GM18519 (cell line): ENCODE measurements at regions not wholly inside any gene's neighbourhood (a gene's known extent, or its start where the extent isn't known, plus 50 kb on each side); places are given as distances from the start of the nearest gene placed in this dataset.
"Not testable (repeated sequence)": the region's sequence is repeated elsewhere in the genome, so short reads cannot be mapped to it uniquely, and the experiment has no call there.

ENCODE experiments used
- ATAC-seq: cut with Tn5 transposase; IDR thresholded peaks from one replicate; pipeline ENCODE4 v1.9.1; 2021; ENCODE audit warnings: mild to moderate bottlenecking, moderate library complexity; ENCODE audit not compliant: unreplicated experiment, low FRiP score

DNA sequence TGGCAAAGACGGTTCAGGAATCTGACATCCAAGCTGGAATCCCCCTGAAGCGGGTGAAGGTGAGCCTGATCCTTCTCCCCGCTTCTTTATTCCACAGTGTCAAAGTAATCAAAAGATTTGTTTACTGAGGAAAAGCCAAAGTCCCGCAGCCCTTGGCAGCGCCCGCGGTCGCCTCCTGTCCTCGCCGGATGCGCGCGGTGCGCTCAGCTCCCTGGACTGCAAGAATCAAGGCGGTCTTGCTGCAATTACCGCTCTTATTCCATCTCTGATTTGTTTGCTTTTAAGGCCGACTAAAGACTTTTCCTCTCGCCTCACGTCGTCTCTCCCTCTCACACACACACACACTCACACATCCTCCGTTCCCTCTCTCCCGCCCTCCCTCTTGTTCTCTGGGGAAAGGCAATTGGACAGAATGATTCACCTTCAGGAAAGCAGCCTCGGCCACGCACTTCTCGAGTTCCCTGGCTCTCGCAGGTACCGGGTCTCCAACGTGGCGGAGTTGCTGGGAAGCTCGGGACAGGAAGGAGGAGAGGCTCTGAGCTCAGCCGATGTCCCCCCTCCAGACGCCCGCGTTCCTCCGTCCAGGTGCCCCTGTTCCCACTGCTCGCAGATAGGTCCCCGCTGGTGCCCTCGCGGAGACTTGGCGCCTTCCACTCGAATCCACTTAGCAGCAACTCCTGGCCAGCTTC is 68.6 kb upstream of the USP15 start:
- ATAC-seq, result no peak

DNA sequence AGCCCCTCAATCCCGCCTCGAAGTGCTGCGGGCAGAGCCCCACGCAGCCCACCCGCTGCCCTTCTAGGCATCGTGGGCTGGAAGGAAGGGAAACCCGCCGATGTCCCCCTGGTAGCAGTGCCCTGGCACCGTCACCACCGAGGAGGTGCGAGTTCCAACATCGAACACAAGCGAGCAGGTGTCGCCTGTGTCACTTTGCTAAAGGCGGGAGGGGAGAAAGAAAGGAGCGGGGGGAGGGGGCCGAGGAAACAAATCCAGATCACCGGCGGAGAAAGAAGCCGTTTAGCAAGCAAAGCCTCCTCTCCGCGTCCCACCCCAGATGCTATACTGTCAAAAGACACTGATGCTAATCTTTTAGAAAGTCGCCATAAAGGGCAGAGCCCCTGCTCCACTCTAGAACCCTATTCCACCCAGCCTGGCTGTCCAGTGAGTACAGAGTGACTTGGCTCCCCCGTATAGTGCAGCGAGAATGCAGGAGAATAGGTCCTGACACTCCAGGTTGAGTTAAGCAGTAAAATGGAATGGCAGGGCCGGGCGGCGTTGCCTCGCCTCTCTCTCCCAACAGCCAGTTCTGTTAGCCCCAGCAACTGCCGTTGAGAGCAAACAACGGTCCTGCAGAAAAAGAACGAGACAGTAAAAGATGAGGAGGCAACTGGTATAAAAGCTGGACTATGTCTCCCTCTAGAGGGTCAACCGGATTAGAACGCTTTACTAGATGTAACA is 67.9 kb upstream of the USP15 start:
- ATAC-seq, result peak; percentile 96

DNA sequence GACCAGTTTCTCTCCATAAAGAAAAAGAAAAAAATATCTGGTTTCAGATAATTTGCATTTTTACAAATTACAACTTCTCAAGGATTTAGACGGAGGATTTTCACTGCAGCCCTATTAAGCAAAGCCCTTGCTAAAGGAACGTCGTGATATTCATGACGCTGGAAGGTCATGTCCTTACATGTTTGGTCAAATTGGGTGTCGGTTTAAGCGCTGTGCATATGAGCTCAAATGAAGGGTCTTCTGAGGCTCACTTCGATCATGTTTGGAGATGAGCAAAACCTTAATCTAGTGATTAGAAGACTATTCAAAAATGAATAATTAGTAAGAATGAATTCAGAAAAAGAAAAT is 67.3 kb upstream of the USP15 start:
- no peak for ATAC-seq

DNA sequence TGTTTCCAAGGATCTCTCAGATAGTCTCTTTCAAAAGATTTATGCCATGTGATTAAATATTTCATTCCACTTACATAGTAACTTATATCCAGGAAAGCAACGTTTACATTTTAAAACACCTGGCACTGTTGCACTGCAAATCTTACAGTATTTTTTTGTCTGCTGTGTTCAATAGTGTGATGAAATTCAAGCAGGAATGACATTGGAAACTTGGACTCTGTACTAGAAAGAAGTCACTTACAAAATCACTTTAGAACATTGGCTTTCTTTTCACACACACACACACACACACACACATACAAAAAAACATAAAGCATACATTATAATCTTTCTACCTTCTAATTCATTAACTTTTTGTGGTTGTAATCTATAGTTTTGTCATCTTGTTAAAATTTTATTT is 66.2 kb upstream of the USP15 start:
- no peak for ATAC-seq

DNA sequence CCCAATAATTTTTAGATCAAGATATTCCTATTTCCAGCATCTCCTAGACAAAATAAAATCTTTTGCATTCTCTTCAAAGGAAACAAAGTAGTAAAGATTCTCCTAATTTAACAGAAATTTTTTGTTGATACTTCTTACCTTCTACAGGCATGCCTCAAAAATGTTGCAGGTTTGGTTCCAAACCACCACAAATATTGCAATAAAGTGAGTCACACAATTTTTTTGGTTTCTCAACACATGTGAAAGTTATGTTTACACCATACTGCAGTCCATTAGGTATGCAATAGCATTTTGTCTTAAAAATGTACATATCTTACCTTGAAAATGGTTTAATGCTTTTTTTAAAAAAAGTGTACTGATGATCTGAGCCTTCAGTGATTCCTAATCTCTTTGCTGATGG is 65.6 kb upstream of the USP15 start:
- ATAC-seq, result no peak

DNA sequence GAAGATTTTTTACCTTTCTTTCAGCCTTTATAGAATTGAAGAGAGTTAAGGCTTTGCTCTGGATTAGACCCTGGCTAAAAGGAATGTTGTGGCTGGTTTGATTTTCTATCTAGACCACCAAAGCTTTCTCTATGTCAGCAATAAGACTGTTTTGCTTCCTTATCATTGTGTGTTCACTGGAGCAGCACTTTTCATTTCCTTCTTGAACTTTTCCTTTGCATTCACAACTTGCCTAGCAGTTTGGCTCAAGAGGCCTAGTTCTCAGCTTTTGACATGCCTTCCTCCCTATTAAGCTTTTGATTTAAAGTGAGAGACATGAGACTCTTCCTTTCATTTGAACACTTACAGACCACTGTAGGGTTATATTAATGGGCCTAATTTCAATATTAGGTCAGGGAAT is 64.1 kb upstream of the USP15 start:
- ATAC-seq, result no peak

DNA sequence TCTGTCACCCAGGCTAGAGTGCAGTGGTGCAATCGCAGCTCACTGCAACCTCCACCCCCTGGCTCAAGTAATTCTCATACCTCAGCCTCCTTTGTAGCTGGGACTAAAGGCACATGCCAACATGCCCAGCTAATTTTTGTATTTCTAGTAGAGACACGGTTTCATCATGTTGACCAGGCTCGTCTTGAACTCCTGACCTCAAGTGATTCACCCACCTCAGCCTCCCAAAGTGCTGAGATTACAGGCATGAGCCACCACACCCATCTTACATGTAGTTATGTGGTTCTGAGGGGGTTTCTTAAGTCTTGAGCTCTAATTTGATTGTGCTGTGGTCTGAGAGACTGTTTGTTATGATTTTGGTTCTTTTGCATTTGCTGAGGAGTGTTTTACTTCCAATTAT is 57.3 kb upstream of the USP15 start:
- ATAC-seq, result not testable (repeated sequence)

DNA sequence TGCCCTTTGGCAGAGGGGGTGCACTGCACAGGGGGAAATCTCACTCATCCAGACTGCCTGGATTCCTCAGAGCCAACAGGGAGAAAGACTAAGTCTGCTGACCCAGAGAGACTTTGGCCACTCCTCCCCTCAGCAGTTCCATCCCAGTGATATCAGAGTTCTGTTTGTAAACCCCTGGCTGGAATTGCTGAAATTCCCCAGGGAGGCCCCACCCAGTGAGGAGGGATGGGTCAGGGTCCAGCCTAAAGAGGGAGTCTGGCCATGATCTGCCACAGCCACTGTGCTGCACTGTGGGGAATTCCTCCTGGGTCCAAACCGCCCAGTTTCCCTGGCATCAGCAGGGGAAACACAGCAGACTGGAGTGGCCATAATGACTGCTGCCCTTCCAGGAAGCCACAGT is 54.9 kb upstream of the USP15 start:
- ATAC-seq, result no peak

DNA sequence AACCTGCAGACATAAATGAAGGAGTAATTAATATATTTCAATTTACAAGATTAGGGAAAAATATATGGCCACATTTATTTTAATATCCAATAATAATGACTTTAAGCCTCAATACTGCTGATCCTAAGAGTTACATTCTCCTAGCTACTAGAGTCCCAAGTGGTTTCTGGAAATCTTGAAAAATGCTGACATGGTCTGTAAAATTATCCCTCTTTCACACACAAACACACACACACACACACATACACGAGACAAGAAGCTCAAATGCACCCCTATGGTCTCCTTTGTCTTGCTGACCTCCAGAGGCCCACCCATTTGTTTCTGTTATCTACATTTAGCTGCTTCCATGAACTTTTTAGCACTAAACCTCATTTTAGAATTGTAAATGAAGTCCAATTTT is 53.0 kb upstream of the USP15 start:
- ATAC-seq, result no peak
